Jurkat, Clone E6-1 (cell line): ENCODE measurements at regions not wholly inside any gene's neighbourhood (a gene's known extent, or its start where the extent isn't known, plus 50 kb on each side); places are given as distances from the start of the nearest gene placed in this dataset.
"Not testable (repeated sequence)": the region's sequence is repeated elsewhere in the genome, so short reads cannot be mapped to it uniquely, and the experiment has no call there.

Source experiments
- DNase-seq: peaks from one replicate; pipeline ENCODE4 v3.0.0-alpha.2; 2011; ENCODE audit warnings: low read depth, low spot score
- H3K4me3 ChIP-seq: 2 replicates; pipeline ENCODE4 v1.5.1; 2011; ENCODE audit warnings: mild to moderate bottlenecking, low read length, control low read depth, moderate library complexity

GRCh38 chr18:76616373-76616772 lies 121.3 kb upstream of the ZNF516 start:
- H3K4me3 ChIP-seq = no peak overlapping the region
- no peak for DNase-seq

DNA sequence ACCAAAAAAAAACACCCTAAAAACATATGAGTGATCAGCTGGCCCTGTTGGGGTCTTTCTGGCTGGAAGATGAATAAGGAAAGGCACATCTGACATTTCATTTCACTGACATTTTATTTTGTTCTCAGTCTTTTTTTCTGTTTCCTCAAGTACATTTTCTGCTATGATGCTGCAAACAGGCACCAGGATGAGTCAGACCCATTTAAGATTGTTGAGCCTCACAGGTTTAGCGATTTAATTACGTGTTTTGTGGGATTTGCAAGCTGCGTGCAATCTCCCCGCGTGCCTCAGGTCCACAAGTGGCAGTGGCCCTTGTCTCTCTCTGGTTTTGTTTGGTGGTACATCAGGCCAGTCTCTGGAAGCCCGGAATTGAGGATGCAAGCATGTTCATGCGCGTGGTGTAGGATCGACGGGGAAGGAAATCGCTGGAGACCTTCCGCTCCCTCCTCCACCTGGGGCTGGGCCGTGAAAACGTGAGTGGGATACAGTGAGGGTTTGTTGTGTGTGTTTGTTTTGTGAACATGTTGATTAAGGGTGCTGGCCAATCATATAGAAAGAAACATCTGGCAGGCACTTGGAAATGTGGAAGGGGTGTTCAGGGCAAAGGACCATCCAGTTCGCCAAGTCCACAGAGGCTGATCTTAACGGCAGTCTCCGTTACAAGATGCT lies 120.2 kb upstream of the ZNF516 start:
- no peak for DNase-seq
- no peak overlapping the region for H3K4me3 ChIP-seq

DNA sequence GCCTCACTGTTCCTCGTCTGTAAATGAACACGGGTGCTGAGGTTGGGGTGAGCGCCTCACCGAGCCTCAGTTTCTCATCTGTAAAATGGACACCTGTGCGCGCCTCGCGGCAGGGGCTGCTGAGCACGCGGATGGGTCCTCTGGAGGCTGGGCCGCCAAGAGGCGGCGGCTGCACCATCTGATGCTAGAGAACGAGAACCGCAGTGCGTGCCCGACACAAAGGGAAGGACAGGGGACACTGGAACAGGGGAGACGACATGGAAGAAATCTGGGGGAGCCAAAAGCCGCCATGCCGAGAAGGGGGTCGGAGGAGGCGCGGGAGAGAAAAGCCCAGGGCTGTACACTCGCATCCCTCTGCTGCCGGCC lies 118.7 kb upstream of the ZNF516 start:
- no peak overlapping the region for H3K4me3 ChIP-seq
- DNase-seq = no peak

GRCh38 chr18:76613053-76613754 lies 118.2 kb upstream of the ZNF516 start:
- no peak overlapping the region for H3K4me3 ChIP-seq
- no peak for DNase-seq

GRCh38 chr18:76611750-76612045 lies 116.7 kb upstream of the ZNF516 start:
- not testable (repeated sequence) for H3K4me3 ChIP-seq, DNase-seq

- no peak for DNase-seq
- H3K4me3 ChIP-seq = no peak overlapping the region
These were observed 116.1 kb upstream of the ZNF516 start for GRCh38 chr18:76610933-76611749.

DNA sequence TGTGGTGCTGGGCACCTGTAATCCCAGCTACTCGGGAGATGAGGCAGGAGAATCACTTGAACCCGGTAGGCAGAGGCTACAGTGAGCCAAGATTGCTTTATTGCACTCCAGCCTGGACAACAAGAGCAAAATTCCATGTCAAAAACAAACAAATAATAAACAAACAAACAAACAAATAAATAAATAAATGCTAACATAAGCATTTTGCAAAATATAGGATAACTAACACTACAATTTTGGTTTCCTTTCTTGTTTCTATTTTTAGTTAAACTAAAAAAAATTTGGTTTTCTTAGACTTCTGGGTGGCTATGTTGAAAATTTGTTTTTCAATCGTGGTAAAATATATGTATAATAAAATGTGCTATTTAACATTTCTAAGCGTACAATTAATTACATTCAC lies 115.0 kb upstream of the ZNF516 start:
- no peak overlapping the region for H3K4me3 ChIP-seq
- DNase-seq = no peak

GRCh38 chr18:76605341-76605929 lies 110.4 kb upstream of the ZNF516 start:
- no peak overlapping the region for H3K4me3 ChIP-seq
- no peak for DNase-seq

- no peak overlapping the region for H3K4me3 ChIP-seq
- DNase-seq = no peak
These were observed 109.8 kb upstream of the ZNF516 start for GRCh38 chr18:76604935-76605240.

DNA sequence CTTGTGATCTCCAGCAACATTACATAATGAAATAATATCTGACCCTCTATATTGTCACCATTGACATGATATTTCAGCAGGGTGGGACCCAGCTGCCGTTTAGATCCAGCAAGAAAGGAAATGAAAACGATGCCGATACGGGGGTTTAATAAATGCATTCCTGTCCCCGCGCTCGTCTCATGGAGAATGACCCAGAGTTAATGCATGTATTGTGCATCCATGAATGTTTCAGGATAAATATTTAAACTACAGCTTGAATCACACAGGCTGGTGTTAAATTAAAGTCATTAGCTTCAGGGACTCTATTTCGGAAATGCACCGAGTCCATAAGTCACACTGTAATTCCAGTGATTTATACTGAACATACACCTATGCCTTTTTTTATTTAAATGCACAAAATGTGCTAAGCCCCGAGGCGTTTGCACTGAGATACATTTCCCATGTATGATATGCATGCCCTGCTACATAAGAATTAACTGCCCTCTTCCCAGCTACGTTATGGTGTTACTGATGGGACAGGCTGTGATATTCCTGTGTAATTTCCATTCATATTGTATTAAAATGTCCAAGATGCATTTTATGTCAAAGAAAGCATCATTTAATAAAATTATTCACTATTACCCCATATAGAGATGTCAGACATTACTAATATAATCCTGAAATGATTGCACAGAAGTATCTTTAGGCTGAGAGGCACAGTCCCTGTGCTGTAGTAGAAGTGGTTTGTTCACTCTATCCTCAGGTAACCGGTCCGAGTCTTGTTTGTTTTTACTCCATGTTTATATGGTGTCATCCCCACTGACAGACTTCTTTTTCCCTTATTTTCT lies 109.3 kb upstream of the ZNF516 start:
- no peak overlapping the region for H3K4me3 ChIP-seq
- DNase-seq = no peak

DNA sequence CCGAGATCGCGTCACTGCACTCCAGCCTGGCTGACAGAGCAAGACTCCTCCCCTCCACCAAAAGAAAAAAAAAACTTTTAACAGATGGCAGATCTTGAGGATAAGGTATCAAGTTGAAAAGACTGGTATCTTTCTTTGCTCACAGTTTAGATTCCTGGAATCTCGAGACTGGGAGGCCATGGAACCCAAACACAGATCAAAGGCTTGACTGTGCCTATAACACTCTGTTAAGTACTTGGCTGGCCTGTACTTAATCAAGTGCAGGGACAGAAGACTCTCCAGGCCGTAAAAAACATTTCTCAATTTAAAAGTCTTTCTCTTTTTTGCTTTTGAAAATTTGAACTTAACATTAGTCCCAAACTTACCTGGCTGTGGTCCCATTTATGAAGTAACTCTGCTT lies 107.1 kb upstream of the ZNF516 start:
- H3K4me3 ChIP-seq = no peak overlapping the region
- no peak for DNase-seq

DNA sequence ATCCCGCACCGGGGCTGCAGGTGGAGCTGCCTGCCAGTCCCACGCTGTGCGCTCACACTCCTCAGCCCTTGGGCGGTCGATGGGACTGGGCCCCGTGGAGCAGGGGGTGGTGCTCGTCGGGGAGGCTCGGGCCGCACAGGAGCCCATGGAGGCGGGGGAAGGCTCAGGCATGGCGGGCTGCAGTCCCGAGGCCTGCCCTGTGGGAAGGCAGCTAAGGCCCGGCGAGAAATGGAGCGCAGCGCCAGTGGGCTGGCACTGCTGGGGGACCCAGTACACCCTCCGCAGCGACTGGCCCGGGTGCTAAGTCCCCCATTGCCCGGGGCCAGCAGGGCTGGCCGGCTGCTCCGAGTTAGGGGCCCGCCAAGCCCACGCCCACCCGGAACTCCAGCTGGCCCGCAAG lies 105.0 kb upstream of the ZNF516 start:
- H3K4me3 ChIP-seq, DNase-seq: not testable (repeated sequence)

DNA sequence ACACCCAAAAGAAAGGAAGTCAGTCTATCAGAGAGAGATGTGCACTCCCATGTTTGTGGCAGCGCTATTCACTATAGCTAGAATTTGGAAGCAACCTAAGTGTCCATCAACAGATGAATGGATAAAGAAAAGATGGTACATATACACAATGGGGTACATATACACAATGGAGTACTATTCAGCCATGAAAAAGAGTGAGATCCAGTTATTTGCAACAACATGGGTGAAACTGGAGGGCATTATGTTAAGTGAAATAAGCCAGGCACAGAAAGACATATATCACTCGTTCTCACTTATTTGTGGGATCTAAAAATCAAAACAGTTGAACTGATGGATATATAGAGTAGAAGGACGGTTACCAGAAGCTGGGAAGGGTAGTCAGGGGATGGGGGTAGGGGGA lies 99.9 kb upstream of the ZNF516 start:
- no peak overlapping the region for H3K4me3 ChIP-seq

DNA sequence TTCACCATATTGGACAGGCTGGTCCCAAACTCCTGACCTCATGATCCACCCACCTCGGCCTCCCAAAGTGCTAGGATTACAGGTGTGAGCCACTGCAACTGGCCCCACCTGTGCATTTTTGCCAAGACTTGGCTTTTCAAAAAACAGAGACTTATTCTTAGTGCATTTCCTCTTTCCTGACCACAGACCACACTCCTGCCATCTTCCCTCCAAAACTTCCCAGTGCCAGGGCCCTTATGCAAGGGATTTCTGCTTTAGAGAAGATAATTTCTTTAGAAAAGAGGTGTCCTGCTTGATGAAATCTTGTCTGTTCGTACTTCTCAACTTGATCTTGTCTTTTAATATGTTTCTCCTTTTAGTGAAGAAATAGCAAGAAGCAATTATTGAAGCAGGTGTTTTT lies 98.8 kb upstream of the ZNF516 start:
- DNase-seq = no peak
- H3K4me3 ChIP-seq = no peak overlapping the region

More for the DNA sequence above, 99.9 kb upstream of the ZNF516 start:
- DNase-seq = no peak

- H3K4me3 ChIP-seq = no peak overlapping the region
- DNase-seq = no peak
These were observed 97.9 kb upstream of the ZNF516 start for GRCh38 chr18:76592981-76593381.

GRCh38 chr18:76592096-76592495 lies 97.1 kb upstream of the ZNF516 start:
- no peak for DNase-seq

GRCh38 chr18:76589866-76590265 lies 94.8 kb upstream of the ZNF516 start:
- no peak overlapping the region for H3K4me3 ChIP-seq
- no peak for DNase-seq

More at GRCh38 chr18:76592096-76592495, 97.1 kb upstream of the ZNF516 start:
- no peak overlapping the region for H3K4me3 ChIP-seq

DNA sequence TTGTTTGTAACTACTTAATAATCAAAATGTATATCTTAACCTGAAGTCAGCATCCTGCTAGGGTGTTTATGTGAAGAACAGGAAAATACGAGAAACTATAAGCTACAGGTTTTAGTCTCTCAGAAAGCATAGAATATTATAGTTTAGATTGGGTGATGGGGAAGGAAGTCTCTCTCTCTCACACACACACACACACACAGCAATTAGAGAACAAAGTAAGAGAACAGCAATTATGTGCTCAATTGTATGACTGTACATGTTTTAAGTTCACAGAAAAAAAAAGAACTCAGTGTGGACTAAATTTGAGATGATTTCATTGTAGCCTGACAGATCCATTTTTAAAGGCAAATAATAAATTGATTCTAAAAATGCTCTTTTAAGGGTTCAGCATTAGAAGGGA lies 94.3 kb upstream of the ZNF516 start:
- no peak overlapping the region for H3K4me3 ChIP-seq
- no peak for DNase-seq

GRCh38 chr18:76588601-76589226 lies 93.7 kb upstream of the ZNF516 start:
- DNase-seq = no peak
- H3K4me3 ChIP-seq = no peak overlapping the region
